ENCODE measurements at regions not wholly inside any gene's neighbourhood (a gene's known extent, or its start where the extent isn't known, plus 50 kb on each side); places are given as distances from the start of the nearest gene placed in this dataset.

DNA sequence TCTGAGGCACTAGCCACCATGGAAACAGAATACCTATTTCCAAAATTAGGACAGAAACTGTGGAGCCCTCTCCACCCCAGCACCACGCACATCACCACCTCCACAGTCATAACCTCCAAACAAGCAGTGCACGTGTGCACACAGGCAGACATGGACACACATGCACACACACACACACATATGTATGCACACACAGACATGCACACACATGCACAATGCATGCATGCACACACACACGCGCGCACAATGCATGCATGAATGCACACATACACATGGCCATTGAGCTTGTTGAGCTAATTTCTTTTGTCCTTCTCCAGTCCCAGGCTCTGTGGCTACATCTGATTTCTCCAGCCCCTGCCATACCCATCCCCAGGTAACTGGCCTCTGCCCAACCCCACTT is 161.6 kb upstream of the EPB41L3 start:
- no peak for TF ChIP-seq ARNT (IDR thresholded peaks at IDR 0.05)
- TF ChIP-seq SP1 (IDR thresholded peaks at IDR 0.05), result no peak
- no peak for TF ChIP-seq L3MBTL2 (conservative IDR thresholded peaks at IDR 0.05)
- no peak for TF ChIP-seq HDGF (IDR thresholded peaks at IDR 0.05; ENCODE audit: borderline replicate concordance)
- no peak for TF ChIP-seq ZNF384 (IDR thresholded peaks at IDR 0.05)
- no peak for TF ChIP-seq BHLHE40 (IDR thresholded peaks at IDR 0.05; ENCODE audit: borderline replicate concordance)
- TF ChIP-seq FOXM1 (IDR thresholded peaks at IDR 0.05; ENCODE audit: borderline replicate concordance), result no peak
- TF ChIP-seq SUZ12 (IDR thresholded peaks at IDR 0.05), result no peak
- no peak for TF ChIP-seq TARDBP (IDR thresholded peaks at IDR 0.05)
- no peak for TF ChIP-seq LEF1 (IDR thresholded peaks at IDR 0.05; ENCODE audit: borderline replicate concordance)

Data from HEK293T (cell line).